GM18907 (cell line): ENCODE measurements at regions not wholly inside any gene's neighbourhood (a gene's known extent, or its start where the extent isn't known, plus 50 kb on each side); places are given as distances from the start of the nearest gene placed in this dataset.
"Not testable (repeated sequence)": the region's sequence is repeated elsewhere in the genome, so short reads cannot be mapped to it uniquely, and the experiment has no call there.

Experiments
- ATAC-seq: cut with Tn5 transposase; IDR thresholded peaks from one replicate; pipeline ENCODE4 v1.9.1; 2021; ENCODE audit warnings: mild to moderate bottlenecking, moderate library complexity; ENCODE audit not compliant: unreplicated experiment

DNA sequence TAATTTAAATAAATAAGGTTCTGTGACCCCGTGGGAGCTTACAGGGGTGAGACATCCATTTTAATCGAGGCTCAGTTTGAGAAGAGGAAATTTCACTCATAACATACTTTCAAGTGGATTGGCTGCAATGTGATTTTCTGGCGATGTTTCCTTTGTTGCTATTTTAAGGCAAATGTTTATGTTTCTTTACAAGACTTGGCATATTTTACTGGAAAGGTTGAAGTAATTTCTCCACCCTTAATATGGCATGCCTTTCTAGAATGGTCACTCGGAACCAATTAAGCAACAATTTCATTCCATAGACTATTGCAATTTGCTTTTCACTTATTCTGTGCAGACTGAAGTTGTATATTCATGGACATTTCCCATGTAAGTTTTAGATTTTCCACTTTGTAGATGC, 438.0 kb upstream of the WWC1 start:
- ATAC-seq: no peak

DNA sequence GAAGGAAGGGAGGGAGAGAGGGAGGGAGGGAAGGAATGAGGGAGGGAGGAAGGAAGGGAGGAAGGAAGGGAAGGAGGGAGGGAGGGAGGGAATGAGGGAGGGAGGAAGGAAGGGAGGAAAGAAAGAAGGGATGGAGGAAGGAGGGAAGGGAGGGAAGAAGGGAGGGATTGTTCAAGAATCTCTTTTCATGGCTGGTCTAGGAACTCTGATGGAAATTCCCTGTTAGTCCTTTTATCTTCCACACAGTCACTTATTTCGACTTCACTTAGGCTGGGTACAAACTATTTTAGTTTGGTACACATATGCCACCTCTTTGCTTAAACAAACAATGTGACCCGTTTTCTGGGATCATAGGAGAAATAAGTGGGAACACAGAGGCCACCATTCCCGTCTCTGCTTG, 435.6 kb upstream of the WWC1 start:
- ATAC-seq: no peak

DNA sequence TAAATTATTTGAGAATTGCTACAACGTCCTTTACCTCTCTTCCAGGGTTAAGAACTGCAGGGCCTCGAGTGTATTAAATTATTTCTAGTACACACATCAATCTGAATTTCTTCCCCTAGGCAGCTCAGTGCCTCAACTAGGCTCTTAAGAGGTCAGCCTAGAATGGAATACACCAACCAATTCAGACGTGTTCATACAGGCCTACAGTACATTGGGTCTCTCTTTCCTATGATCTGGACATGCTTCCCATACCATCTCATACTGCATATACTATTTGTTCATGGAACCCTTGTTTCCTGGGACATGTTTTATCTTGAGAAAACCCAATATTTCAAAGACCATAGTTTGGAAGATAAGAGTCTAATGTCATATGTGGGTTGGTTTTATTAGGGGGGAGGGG, 434.1 kb upstream of the WWC1 start:
- no peak for ATAC-seq

DNA sequence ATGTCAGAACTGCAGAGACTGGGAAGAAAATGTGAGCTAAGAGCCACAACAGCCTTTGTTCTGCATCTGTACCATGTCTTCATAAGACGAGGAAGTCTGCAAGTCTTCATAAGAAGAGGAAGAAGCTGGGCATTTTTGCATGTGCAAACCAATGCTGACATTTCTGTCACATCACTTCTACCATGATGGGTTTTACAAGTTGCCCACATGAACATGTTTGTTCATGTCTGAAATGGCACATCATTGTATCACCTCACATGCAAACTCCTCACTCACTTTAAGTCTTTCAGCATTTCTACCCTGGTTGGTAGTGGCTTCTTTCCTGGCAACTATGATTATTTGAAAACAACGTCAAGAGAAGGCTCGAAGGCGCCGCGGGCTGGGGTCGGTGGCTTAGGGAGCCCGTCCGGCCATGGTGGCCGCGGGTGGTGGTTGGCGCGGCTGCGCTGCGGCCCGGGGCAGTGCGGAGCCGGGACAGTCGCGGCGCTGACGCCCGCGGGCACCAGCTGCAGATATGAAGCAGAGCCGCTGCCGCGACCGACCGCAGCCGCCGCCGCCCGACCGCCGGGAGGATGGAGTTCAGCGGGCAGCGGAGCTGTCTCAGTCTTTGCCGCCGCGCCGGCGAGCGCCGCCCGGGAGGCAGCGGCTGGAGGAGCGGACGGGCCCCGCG, 433.1 kb upstream of the WWC1 start:
- ATAC-seq: not testable (repeated sequence)

DNA sequence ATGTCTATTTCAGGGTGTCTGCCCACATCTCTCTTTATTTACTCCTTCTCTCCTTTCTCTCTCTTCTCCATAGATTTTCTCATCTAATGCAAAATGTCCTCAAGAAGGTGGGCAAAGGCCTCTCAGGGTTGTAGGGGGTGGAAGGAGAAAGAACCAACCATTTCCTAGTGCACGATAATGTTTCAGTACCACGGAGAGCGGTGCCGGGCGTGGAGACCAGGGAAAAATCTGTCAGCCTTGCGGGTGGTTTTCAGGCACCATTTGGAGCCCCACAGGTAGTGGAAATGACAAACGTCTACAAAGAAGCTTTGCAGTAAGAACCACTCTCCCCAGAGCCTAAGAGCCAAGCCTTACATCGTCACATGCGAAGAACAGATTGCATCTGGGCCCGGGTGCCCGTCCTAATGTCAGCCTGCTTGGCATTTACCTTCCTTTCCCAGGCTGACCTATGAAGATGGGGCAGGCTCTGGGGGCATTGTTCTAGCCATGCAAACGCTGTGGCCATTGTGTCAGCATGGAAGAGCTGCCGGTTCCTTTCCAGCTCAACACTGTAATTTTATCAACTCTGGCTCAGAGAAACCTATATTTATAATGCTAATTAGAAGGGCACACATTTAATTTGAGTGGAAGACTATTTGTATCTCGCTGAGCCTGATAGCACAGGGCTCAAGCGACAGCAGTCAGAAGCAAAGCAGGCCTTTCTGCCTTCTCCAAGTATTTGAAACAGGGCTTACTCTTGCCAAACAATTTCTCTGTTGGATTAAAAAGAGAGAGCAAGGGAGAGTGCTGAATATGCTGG, 430.1 kb upstream of the WWC1 start:
- ATAC-seq: no peak

DNA sequence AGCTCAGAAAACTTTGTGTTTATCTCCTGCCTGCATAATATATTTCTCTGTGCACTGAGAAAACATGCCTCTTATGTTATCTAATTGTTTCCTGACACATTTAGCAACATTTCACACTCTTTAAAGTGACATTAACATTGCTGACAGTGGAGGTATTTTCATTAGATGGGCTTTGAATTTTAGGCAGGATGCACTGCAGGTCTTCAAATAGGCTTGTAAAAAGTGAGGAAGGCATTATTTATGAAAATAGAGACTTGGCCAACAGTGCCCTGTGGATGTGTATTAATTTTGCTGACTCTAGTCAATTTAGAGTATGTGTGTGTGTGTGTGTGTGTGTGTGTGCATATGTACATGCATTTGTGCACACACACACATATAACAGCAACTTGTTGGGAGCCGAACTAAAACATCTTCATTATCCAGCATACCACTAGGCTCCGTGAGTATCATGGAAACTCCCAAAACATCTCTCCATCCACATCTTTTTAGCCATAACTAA, 429.5 kb upstream of the WWC1 start:
- ATAC-seq: no peak

DNA sequence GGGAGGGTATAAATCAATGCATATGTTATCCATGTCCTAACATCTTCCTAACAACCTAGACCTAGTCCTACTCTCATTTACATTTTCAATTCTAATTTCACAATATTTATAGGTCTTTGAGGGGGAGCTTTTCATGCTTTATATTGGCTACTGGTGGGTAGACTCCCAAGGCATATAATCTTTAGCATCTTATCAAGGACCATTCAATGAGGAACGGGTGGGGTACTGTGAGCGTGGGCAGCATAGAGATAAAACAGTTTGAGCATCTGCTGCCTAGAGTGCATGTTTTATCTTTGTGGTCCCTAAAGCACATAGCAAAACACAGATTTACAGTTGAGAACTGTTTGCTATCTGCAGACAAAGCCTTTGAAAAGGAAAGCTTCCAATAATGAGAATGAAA, 427.6 kb upstream of the WWC1 start:
- ATAC-seq: no peak

DNA sequence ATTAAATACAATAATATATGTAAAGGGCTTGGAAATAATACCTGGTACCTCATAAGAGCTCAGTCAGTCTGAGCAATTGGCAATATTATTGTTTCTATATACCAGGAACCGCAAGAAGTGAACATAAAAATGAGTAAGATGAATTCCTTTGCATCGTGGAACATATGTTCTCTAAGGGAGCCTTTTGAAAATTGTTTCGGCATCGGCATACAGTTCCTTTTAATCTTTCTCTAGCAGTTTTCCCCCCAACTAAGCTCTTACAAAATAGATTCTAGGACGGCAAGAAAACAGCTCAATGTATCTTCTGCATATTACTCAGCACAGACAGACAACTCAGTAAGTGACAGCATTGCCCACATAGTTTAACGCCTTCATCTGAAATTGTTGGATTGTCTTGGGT, 426.6 kb upstream of the WWC1 start:
- no peak for ATAC-seq

DNA sequence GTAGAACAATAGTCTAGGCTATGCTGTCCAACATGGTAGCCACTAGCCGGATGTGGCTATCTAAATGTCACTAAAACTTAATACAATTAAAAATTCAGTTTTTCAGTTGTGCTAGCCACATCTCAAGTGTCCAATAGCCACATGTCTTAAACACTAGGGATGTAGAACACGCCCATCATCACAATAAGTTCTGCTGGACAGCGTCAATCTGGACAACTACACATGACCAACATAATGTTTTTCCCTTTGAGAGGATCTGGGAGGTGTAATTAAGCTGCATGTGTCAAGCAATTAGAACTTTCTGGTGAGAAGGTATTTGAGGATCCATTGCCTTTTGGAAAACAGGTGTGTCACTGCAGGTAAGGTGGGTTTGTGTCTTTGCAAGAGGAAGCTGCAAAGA, 424.6 kb upstream of the WWC1 start:
- ATAC-seq: no peak

DNA sequence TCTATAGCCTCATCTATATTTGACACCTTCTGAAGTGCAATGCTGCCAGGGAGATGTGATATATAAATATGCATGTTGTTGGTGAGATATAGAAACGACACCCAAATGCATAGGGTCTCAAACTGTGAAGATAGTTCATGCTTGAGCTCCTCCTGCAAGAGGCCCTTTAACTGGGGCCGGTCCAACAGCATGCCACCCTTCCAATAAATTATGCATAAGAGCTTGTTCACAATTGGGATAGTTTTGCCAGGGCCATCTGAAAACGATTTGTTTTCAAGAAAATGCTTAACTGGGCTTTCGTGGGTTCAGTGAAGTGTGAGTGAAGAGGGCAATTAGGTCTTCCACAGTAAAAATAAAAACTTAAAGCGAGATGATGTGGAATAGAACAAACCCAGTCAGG, 424.2 kb upstream of the WWC1 start:
- ATAC-seq: no peak

DNA sequence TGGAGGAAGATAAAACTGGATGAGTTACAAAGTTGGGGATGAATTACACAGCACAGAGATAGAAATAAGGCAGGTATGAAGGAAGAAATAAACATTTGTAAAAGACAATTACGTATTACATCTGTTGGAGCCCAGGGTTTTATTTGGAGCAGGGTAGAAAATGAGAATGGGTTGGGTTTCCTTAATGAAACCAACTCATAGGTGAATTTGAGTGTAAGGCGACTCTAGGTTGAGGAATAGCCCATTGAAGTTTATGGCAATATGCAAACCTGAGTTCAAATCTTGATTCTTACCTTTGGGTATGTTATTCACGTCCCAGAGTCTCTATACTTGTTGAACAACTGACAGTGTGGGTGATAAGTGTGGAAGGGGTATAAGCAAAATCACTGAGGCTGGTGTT, 422.3 kb upstream of the WWC1 start:
- ATAC-seq: no peak

DNA sequence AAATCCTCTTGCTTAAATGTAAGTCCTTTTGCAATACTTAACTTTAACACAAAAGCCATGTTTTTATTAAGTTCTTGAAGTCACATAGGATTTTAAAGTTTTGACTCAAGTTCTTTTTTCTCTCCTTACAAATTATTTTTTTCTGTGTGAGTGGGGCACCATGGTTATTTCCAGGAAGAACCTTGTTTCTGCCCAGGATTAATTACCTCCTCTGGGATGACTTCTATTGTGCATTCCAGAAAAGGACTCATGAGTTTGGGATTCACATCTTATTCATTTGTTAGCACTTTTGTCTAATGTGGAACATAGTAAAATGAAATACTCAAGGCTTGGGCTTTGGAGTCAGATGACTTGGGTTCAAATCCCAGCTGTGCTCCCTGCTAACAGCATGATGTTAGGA, 421.4 kb upstream of the WWC1 start:
- no peak for ATAC-seq

DNA sequence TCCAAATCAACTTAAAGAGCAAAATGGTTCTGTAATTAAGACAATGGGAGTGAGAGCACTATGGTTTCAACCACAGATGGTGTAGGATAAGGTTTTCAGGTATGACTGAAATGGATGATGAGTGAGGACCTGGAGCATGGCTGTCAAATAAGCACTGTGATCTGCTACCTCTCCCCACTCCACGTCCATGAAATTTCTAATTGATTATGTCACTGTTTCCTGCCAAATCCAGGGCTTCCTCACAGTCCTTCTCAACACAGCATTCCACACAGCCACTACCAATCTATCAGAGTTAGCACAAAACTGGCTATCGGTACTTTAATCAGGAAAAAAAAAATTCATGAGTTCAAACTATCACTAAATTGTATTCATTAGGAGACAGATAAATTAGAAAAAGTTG, 420.4 kb upstream of the WWC1 start:
- ATAC-seq: no peak

DNA sequence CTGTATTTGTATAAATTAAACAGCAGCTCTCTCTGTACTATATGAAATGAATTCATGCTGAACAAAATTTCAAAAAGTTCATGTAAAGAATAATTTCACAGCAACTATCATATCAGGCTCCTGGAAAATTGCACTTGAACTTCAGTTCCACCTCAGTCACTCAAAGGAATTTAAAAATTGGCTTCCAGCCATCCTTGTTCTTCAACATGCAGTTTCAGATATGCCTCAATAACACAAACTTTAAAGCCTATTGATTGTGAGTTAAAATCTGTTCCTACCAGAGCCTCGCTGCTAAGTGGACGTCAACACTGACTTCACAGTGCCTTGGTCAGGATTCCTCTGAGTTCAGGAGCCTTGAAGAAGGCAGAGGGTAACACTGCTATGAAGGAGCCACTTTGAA, 418.7 kb upstream of the WWC1 start:
- no peak for ATAC-seq

DNA sequence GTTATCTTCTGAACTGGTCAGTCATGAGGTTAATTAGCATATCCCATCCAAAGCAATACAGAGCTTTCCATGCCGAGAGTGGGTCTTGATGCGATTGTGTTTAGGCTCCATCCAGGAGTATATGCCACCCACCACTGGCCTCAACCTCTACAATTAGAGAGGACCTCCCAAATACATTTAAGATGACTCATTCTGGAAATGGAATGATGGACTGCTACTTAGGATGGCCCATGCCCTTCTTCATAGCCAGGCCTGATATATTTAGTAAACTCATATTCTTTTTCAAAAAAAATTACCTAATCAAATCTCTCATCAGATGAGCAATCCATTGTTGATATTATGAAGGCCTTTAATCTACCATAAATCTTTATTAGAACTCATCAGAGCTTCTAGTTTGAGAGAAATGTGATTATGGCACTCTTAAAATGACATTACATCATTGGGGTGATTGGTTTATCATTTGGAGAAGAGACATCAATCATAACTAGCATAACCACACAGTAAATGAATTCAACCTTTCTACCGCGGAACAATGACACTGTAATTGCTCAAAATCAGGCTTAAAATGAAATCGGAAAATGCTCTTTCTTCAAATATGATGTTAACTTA, 414.2 kb upstream of the WWC1 start:
- ATAC-seq: no peak

DNA sequence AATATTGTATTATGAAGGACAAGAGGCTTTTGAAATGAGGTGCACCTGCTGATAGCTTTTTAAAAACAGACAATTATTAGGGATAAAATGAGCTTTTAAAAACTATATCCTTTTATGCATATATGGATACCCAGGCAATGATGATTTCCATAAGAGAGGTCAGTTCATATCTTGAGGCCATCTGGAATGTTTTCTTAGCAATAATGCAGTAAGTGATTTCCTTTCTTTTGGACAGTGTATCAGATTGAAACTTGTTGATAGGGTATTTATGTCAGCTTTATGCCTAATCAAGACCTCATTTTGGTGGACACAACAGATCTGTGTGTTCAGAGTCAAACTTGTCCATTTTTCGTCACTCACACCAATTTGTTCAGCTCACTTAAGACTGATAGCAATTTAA, 413.5 kb upstream of the WWC1 start:
- no peak for ATAC-seq

DNA sequence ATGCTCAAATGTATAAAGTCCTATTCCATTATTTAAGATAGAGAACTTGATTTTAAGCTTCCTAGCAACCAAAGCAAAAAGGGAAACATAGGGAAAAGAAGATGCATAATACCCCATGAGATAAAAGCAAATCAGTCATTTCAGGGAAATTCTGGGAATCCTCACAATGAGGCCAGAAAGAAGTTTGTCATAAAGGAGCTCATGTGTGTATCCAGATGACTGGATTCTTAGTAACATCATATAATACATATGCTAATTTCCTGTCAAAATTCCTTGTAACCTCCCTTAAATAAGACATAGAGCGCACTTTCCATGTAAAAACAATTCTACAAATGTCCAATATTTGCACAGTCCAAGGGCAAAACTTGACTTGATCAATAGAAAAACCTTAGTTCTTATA, 411.0 kb upstream of the WWC1 start:
- ATAC-seq: no peak

DNA sequence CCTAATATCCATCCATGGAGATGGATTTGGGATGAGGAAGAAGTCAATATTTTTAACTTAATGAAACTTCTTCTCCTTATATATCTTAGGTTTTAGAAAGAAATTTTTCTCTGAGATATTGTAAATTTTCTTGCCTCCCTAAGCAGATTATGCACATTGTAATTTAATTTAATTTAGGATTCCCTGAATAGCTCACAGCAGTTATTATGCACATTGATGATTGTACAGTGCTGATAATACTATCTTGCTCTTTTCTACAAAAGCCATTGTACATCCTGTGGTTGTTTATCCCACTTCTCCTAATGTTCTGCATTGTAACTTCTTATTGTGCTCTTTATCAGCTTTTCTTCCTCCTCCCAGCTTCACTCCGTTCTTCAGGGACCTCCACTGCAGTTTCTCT, 410.4 kb upstream of the WWC1 start:
- ATAC-seq: no peak

DNA sequence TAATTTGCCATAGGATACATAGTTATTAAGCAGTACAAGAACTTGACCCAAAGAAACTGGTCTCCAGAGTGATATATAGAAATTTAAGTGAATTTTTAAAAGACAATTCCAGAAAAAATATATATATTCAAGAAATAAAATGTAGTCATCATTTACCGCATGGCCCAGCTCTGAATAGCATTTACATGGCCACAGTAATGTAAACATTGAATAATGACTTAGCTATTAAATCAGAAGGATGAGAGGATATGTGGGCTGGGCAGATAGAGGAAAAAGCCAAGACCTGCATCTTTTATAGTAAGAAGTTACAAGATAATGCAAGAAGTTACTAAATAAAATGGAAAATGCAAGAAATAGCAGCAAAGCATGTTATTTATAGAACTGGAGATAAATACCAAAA, 405.2 kb upstream of the WWC1 start:
- ATAC-seq: no peak

DNA sequence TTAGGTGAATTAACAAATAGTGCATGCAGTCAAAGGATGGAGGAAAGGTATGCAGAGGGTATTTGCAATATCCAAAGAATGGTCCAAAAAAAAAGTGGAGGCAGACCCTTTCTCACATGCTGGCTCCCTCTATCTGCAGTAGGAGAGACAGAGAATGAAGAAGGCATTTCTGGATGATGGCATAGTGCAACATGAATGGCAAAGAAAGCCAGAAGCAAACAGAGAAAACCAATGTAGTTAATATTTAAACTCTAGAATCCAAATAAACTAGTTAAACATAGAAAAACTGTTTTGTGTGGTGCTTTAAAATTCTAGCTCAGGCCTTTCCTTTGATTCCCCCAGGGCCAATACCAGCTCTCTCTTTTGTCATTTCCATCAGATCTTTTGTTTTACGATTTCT, 403.1 kb upstream of the WWC1 start:
- no peak for ATAC-seq

DNA sequence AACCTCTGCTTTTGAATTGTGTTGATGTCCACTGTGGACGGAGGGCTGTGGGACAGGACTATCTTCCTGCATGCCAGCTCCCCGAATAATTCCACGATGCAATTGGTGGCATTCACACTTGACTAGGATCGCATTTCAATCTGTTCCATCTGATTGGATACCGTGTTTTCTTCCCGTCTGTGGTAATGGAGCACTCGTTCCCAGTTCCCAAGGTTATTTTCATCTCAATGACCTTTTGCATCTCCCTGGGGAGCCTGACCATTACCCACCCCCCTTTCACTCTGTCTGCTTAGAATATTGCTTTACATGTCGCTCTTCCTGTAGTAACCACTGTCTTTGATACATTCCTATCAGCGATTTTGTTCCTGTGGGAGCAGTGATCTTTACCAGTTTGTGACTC, 402.2 kb upstream of the WWC1 start:
- ATAC-seq: no peak
